Fibroblast of skin of abdomen (primary cell): ENCODE measurements at regions not wholly inside any gene's neighbourhood (a gene's known extent, or its start where the extent isn't known, plus 50 kb on each side); places are given as distances from the start of the nearest gene placed in this dataset.
"Not testable (repeated sequence)": the region's sequence is repeated elsewhere in the genome, so short reads cannot be mapped to it uniquely, and the experiment has no call there.

Experiments used
- DNase-seq: peaks from one replicate; pipeline ENCODE4 v3.0.0-alpha.2; 2013

DNA sequence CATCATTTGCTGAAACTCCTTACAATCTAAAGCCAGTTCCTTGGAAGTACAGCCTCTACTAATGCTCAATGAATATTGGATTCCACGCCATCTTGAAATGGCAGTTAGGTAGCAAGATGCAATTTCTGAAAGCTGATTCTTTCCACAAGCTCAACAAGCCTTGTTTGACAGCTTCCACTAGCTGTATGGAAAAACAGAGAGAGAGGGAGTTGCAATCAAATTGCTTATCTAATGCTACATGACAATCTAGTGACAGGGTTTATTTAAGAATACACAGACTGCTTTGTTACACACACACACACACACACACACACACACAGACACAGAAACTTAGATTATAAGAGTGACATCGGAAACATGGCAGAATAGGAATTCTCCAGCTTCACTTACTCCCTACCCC, 288.4 kb upstream of the DEPDC1 start:
- DNase-seq = no peak

DNA sequence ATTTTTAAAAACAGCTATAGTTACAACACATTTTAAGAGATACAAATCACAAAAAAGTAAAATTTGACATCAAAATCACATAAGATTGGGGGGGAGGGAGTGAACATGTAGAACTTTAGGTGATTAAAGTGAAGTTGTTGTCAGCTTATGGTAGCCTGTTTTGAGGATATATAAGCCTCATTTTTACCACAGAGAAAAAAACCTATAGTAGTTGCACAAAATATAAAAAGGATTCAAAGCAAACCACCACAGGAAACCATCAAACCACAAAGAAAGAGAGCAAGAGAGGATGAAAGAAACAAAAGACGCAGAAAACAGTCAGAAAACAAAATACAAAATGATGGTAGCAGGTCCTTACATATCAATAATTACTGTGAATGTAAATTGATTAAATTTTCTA, 291.9 kb upstream of the DEPDC1 start:
- DNase-seq = no peak

DNA sequence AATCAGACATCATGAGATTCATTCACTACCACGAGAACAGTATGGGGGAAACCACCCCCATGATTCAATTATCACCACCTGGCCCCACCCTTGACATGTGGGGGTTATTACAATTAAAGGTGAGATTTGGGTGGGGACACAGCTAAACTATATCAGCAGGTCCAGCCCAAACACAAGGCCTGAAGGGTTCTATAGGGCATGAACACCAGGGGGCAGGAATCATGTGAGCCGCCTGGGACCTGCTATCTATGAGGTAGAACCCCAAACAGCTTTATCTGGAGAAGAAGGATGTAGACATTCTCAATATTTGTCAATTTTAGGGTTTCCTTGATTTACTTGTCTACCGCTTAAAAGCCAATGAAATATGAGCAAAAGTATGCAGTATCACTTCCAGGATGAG, 294.9 kb upstream of the DEPDC1 start:
- no peak for DNase-seq

DNA sequence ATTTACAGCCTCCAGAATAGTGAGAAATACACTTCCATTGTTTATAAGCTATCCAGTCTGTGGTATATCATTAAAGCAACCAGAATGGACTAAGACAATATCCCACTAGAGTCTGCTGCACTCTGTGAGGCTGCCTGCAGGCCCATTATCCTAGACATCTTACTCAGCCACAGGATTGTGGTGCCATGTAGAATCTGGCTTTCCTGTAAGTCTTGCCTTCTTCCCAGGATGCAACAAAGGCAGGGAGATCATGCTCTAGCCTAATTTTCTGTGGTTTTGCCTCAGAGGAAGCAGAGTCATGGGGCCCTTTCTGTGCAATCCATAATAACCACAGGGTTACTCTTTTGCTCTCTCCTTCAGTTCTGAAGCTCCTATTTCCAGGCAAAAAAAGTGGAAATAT, 299.1 kb upstream of the DEPDC1 start:
- DNase-seq = no peak

DNA sequence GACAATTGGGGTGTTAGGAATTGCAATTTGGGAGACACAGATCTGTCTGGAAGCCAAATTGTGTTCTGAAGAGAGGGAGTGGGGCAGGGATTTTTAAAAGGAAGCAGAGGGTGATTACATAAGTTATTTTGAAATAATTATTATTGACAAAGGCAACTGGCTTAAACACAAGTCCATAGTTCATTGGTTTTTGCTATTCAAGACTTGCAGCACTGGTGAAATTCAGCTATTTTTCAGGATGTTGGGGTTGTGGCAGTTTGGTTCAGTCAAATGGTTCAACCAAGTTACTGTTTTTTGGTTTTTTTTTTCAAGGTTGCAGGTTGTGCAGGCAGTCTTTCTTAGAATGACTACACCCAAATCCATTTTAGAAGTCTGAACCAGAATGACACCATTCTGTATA, 300.0 kb upstream of the DEPDC1 start:
- no peak for DNase-seq

DNA sequence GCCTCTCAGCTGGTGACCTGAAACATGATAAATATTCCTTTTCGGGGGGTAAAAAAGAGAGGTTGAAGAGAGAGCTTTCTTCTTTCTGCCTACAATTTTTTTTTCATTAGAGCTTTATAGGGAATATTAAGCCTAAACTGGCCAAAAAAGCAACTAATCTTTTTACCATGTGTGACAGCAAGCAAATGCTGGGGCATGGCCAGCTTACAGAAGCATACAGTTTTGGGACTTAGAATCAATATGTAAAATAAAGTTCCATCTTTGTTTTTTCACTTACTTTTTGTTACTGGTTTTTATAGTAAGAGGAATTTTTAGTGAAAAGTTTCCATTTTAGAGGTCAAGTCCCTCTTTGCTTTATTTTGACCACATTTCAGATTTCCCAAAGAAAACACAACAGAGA, 301.2 kb upstream of the DEPDC1 start:
- no peak for DNase-seq

DNA sequence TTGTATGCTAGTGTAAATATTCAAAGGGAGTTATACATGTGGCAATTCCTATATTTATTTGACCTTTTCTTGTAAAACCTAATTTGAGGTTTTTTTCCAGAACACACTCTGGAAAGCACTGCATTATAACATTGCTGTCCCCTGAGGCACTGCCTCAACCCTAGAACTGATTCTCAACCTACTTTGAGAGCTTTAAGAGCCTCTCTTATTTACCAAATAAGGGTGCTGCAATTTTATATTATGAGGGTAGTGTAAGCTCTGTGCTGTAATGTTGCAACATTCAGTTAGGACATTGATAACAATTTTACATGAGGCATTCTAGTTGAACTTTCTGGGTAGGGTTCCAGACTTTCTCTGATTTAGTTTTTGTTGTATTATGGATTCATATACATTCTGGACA, 302.2 kb upstream of the DEPDC1 start:
- DNase-seq = no peak

DNA sequence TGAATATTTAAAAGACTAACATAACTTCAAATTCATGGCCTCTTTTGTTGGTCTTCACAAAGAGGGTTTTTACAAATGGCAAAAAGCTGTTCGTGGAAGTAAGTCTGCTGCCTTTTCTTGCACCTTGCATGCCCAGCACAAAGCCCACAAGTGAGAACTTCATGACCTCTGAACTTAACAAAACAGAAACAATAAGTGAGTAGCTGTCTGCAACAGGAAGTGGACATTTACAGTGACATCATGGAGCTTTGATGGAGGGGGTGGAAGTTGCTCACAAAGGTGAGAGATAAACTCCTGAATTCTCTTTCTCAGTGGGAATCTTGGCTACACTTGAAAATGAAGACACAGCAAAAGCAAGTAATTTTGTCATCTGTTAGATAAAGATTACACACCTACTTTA, 303.3 kb upstream of the DEPDC1 start:
- DNase-seq = no peak

DNA sequence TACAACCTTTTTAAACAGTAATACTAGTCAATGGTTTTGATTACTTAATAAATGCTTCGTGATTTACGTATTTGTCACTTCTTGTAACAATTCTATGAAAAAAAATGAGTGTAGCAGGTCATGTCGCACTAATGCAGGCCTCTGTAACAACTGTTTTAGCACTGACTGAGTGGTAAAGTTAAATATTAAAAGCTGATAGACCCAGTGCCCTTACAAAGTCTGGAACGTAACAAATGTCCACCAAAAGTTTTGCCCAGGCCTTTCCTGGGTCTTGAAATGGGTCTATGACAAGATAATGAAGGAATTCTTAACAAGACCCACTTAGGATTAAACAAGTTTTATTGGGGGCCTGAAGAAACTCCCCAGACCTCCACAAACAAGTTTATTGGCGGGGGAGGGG, 304.6 kb upstream of the DEPDC1 start:
- no peak for DNase-seq

DNA sequence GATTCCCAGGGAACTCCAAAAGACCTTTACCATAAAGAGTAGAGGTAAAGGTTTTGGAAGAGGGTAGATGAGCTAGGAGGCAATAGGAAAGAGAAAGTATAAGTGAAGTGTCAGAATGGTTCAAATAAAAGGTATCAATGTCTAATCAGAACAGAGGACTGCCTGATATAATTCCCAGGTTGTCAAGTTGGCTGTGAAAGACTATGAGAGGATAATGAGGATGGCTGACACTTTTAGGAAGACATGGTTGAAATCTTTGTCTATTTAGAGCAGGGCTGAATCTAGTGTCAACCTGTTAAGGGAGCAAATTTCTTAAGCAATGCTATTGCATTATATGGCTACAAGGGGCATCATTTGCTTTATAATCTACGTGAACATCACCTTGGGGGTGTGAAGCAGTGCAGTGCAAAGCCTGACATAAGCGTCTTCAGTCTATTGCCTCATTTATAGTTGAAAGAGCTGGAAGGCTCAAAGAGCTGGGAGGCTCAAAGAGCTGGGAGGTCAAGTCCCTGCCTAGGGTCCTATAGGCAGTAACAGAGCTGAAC, 308.3 kb upstream of the DEPDC1 start:
- DNase-seq = no peak

DNA sequence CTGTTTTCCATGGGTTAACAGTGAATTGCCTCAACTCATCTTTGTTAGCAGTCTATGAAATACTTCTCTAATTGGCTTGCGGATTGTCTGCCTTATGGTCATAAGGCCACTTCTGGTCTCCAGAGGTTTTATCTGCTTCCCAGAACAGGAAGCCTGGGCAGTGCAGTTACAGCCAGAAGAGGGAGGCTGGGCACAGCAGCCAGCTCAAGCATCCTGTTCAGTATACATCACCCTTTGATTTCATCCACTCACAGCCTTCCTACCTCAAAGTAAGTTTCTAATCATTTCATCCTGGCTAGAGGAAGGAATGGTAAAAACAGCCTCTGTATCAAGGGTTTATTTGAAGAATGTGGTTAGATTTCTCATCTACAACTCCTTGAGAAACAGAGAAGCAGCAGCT, 311.5 kb upstream of the DEPDC1 start:
- DNase-seq = no peak

DNA sequence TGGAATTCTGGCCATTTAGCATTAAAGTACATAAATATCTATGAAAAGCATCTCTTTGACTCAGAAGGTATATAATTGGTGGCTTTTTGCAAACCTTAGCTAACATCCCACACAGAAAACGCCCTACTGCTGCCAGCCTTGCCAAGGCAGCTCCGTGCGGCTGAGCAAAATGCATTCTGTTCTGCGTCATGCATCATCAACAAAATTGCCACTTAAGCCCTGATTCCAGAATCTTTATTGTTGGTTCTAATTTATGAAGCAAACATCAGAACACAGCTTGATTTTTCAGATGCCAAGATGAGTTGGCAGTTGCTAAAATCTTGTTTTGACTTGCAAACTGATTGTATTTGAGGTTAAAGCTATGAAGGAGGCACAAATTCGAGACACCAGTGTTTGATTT, 314.9 kb upstream of the DEPDC1 start:
- DNase-seq = no peak

DNA sequence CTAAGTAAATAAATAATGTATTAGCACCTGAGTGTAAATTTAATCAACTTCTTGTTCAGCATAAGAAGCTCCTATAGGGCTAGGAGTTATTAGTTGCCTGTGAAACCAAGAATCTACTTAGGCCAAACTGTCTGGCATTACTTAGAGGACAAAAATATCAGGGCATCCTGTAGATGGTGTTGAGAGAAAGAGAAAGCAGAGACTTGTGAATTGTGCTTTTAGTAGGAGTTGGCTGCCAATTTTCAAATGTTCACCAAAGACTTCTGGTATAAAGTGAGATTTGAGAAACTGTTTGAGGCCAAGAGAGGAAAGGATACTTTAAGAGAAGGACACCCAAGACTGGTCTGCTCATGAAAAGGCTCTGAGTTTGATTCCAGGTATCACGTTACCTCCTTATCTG, 315.5 kb upstream of the DEPDC1 start:
- DNase-seq = no peak

DNA sequence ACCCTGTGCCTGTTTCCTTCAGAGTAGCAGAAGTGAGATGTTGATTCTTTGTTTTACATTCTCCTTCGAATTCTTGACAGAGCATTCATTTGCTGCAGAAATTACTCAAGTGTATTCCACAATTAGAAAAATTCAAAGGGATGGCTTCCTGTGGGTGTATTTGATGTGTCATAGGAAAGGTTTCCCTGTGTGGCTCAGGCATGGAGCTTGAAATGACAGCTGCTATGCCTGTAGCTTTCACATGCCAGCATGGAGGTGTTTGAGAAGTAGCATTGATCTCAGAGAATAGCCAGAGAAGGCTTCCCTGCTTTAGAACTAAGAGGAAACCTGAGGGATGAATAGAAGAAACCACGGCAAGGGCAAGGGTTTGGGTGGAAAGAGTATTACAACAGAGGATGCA, 317.2 kb upstream of the DEPDC1 start:
- DNase-seq = no peak

DNA sequence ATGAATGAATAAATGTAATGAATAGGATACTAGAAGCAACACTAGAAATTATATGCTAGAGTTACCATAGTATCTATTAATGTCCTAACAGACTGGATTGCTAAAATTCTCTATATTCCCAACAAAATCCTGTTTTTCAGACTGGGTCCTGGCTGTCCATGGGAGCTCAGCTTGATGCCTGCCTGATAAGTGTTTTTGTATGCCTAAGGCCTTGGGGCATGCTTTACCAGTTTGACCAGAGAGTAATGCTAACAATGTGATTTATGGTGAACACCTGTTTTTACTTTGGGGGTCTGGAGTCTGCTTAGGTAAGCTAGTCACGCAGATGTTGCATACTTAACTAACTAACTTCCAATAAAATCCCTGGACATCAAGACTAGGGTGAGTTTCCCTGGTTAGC, 318.8 kb upstream of the DEPDC1 start:
- no peak for DNase-seq

DNA sequence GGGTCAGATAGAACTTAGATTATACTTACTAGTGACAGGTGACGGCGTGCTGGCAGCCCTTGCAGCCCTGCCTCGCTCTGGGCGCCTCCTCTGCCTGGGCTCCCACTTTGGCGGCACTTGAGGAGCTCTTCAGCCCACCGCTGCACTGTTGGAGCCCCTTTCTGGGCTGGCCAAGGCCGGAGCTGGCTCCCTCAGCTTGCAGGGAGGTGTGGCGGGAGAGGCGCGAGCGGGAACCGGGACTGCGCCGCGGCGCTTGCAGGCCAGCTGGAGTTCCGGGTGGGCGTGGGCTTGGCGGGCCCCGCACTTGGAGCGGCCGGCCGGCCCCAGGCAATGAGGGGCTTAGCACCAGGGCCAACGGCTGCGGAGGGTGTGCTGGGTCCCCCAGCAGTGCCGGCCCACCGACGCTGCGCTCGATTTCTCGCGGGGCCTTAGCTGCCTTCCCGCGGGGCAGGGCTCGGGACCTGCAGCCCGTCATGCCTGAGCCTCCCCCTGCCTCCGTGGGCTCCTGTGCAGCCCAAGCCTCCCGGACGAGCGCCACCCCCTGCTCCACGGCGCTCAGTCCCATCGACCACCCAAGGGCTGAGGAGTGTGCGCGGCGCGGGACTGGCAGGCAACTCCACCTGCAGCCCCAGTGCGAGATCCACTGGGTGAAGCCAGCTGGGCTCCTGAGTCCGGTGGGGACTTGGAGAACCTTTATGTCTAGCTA, 320.8 kb upstream of the DEPDC1 start:
- not testable (repeated sequence) for DNase-seq

DNA sequence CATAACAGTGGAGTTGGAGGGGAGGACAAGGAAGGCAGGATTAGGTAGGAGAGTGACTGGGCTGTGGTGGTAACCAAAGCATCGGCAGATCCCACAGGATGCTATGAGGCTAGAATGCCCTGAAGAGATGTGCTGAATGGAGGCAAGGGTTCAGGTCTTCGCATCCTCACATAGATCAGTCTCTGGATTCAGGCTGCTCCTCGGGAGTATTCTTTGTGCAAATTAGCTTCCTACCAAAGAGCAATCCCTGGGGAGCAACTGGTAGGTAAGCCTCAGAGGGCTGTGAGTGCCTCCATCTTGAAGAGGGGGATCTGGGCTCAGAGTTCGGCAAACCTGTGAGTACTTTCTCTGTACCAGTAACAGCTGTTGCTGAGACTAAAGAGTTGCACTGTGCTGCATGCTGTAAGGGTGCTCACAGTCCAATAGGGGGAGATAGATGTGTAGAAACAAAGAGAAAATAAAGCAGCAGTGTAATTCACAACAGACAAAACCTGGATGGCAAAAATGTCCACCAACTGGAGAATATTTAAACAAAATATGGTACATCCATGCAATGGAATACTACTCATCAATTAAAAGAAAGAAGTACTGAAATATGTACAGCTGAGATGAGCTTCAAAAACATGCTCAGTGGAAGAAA, 322.4 kb upstream of the DEPDC1 start:
- peak; percentile 1 for DNase-seq

DNA sequence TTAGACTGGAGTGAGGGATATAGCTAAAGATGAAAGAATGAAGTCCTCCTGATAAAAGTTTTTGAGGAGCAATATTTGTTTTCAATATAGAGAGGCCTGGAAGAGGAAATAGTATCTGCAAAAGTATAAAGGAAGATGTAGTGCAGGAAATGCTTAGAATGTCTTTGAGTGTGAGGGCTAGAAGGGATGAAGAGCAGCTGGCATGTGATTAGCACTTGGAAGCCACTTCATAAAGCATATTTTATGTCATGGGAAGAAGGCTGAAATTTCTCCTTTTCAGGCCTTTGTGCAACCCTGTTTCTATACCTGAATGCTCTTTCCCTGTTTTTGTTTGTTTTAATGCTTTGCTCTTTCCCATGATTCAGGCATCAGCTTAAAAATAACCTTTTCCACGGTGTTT, 323.3 kb upstream of the DEPDC1 start:
- no peak for DNase-seq

DNA sequence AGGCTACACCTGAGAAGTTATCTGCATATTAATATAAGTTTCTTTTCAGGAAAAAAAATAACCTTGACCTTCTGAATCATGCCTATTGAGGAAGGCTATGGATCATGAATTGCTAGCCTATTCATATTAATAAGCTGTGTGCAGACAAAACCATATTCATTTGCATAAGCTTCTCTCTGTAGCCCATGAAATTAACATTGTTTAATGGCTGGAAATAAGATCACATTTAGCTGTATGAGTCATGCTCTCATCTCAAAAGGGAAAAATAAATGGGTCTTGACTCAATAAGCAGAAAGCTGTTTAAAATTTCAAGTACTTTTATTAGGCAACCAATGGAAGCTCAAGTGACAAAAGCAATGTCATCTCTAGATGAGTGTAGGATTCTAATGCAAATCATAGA, 330.0 kb upstream of the DEPDC1 start:
- no peak for DNase-seq

DNA sequence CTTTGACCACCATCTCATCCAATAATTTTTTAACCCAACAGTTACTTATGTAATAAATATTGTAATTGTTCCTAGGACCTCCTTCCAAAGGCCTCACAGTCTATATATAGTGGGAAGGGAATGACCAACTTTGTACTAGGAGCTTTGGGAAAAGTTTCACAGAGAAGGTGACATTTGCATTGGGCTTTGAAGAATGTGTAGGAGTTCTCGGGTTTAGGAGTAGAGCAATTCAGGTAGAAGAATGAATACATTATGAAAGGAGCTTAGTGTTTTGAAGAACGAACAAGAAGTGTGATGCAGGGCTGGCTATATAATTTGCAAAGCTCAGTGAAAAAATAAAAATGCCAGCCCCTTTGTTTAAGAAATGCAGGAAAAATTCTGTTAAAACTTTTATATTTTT, 330.4 kb upstream of the DEPDC1 start:
- no peak for DNase-seq

DNA sequence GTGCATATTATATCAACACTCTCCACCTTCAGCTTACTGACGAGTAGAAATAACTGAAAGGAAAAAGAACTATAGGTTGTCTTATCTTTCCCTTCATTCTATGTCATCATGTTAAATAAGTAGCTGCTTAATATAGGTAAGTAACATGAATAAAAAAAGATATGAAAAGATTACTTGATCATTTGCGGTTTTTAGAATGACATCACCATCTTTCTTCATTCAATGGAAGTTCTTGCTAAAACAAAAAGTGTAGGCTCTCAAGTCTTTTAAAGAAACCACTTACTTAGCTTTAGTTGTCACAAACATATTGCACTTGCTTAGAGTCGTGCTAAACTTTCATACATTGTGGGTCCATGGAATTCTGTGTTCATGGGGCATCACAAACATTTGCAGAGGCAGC, 331.1 kb upstream of the DEPDC1 start:
- DNase-seq = no peak

DNA sequence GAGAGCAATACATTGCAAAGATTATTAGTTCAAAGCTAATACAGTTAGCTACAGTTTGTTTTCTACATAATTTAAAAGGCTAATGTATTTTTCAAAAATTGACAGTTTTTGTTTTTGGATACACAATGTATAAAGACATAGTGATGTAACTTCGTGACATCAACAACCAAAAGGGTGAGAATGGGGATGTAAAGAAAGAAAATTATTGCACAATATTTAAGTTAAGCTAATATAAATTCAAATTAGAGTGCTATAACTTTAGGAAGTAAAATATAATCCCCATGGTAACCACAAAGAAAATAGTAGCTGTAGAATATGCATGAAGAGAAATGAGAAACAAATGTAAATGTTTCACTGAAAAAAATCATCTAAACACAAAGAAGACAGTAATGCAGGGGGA, 334.4 kb upstream of the DEPDC1 start:
- DNase-seq = no peak

DNA sequence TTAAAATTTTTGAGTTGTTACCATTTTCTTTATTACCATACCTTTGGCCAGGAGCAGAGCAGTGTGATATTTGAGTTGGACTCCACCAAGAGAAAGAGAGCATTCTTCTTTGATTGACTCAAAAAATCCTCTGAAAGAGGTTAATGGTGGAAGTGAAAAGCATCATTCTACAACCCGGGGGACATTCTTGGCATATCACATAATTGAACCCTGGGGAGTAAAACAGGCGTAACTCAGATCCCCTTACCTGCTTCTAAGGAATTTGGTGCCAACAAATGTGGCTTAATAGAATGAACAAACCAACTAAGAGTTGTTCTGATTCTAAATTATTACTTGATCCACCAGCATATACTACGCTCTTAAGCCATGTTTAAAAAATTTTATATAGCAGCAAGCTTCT, 351.1 kb upstream of the DEPDC1 start:
- DNase-seq = no peak

DNA sequence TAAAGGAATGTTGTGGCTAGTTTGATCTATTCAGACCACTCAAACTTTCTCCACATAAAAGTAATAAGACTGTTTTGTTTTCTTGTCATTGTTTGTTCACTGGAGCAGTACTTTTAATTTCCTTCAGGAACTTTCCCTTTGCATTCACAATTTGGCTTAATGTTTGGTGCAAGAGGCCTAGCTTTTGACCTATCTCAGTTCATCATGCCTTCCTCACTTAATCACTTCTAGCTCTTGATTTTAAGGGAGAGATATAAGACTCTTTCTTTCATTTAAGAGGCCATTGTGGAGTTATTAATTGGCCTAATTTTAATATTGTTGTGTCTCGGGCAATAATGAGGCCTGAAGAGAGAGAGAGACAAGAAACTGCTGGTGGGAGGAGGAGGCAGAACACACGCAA, 371.7 kb upstream of the DEPDC1 start:
- no peak for DNase-seq

DNA sequence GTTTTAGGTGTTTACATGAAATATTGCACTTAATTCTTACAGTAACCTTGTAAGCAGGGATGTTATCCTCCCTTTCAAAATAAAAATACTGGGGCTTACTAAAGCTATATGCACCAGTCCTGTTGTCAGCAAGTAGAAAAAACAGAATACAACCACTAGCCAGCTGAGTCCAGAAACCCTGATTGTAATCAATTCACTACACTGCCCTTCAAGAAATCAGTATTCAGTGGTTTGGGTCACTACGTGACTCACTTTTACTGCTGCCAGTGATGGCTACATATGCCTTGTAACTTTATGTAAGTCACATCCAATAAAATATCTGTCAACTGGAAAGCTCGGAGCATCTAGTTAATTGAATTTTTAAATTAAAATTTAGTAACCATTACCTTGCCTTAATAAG, 376.3 kb upstream of the DEPDC1 start:
- no peak for DNase-seq
